H1 (cell line): ENCODE measurements at regions not wholly inside any gene's neighbourhood (a gene's known extent, or its start where the extent isn't known, plus 50 kb on each side); places are given as distances from the start of the nearest gene placed in this dataset.

ENCODE experiments used
- CTCF ChIA-PET: fragments of 300-600 bp; sonication (Branson Sonifier 250); formaldehyde crosslinking; loops from one replicate; lab custom pipeline; 2021; ENCODE audit not compliant: partially characterized antibody; lab: Charles Lee
- POLR2A ChIA-PET: fragments of 300-600 bp; sonication (Branson Sonifier 250); formaldehyde crosslinking; loops from one replicate; lab custom pipeline; 2021; ENCODE audit warnings: inconsistent platforms; ENCODE audit not compliant: partially characterized antibody; lab: Charles Lee
- DNase-seq, 2 experiments: peaks; one replicate each; pipeline versions ENCODE4 v3.0.0 to v3.0.0-alpha.2; 2010 to 2022; ENCODE audit warnings: low spot score in 2 of 2, low read depth in 1 of 2, mixed read lengths in 1 of 2
- FAIRE-seq: peaks from 2 replicates; lab custom pipeline; 2011; peaks lifted over from hg19 to GRCh38; lab: Jason Lieb, UNC
- H2AFZ ChIP-seq: 2 replicates; pipeline ENCODE4 v1.8.1; 2012; ENCODE audit warnings: low read length, inconsistent platforms
- H2AK5ac ChIP-seq: 2 replicates; pipeline ENCODE4 v1.6.1; 2013; ENCODE audit warnings: low read depth, low read length
- H2BK120ac ChIP-seq: replicated peaks from 2 replicates; pipeline ENCODE3; 2013; ENCODE audit warnings: low read depth, low read length, inconsistent platforms
- H2BK12ac ChIP-seq: 2 replicates; pipeline ENCODE4 v1.6.1; 2013; ENCODE audit warnings: low read depth, low read length
- H2BK15ac ChIP-seq: 2 replicates; pipeline ENCODE4 v1.6.1; 2013; ENCODE audit warnings: low read length
- H2BK20ac ChIP-seq: 2 replicates; pipeline ENCODE4 v1.6.1; 2013; ENCODE audit warnings: low read length
- H2BK5ac ChIP-seq: 2 replicates; pipeline ENCODE4 v1.6.1; 2013; ENCODE audit warnings: low read depth, low read length
- H3K14ac ChIP-seq: 2 replicates; pipeline ENCODE4 v1.6.1; 2013; ENCODE audit warnings: inconsistent platforms; ENCODE audit not compliant: insufficient read length
- H3K18ac ChIP-seq: 2 replicates; pipeline ENCODE4 v1.6.1; 2013; ENCODE audit warnings: low read length; ENCODE audit errors: extremely low read depth
- H3K23ac ChIP-seq: 2 replicates; pipeline ENCODE4 v1.6.1; 2013; ENCODE audit warnings: inconsistent platforms; ENCODE audit not compliant: insufficient read length
- H3K23me2 ChIP-seq: 2 replicates; pipeline ENCODE4 v1.6.1; 2013; ENCODE audit warnings: low read depth, low read length
- H3K27ac ChIP-seq: 2 replicates; pipeline ENCODE4 v1.6.1; 2011; ENCODE audit warnings: low read depth, low read length, inconsistent platforms
- H3K27me3 ChIP-seq, 4 experiments: replicated peaks in 1 of 4; 1 replicate in 1 of 4; 2 replicates in 3 of 4; pipeline versions ENCODE4 v1.6.1 to v1.8.1; 2011 to 2013; ENCODE audit warnings: low read length in 3 of 4, mild to moderate bottlenecking in 3 of 4, inconsistent platforms in 2 of 4, mixed read lengths in 2 of 4, moderate library complexity in 1 of 4; ENCODE audit not compliant: control insufficient read depth in 3 of 4, insufficient read depth in 3 of 4; ENCODE audit errors: extremely low read depth in 1 of 4
- H3K36me3 ChIP-seq, 4 experiments: 2 replicates each; pipeline versions ENCODE4 v1.6.1 to v1.8.1; 2011 to 2013; ENCODE audit warnings: mild to moderate bottlenecking in 4 of 4, low read length in 3 of 4, moderate library complexity in 2 of 4, control low read depth in 1 of 4, inconsistent platforms in 1 of 4; ENCODE audit not compliant: insufficient read depth in 4 of 4, control insufficient read depth in 2 of 4
- H3K4ac ChIP-seq: replicated peaks from 2 replicates; pipeline ENCODE3; 2013; ENCODE audit warnings: low read length, low read depth, mixed read lengths, inconsistent platforms; ENCODE audit not compliant: insufficient read length
- H3K4me1 ChIP-seq, 4 experiments: replicated peaks in 1 of 4; 1 replicate in 1 of 4; 2 replicates in 3 of 4; pipeline versions ENCODE4 v1.6.1 to v1.8.1; 2011 to 2013; ENCODE audit warnings: low read length in 3 of 4, inconsistent platforms in 2 of 4, mixed read lengths in 1 of 4; ENCODE audit not compliant: insufficient read depth in 4 of 4, control insufficient read depth in 3 of 4
- H3K4me2 ChIP-seq, 2 experiments: 2 replicates each; pipeline versions ENCODE4 v1.6.1 to v1.8.1; 2011 to 2013; ENCODE audit warnings: low read depth in 2 of 2, low read length in 2 of 2, control low read depth in 1 of 2, inconsistent platforms in 1 of 2, mild to moderate bottlenecking in 1 of 2; ENCODE audit not compliant: insufficient read depth in 1 of 2
- H3K4me3 ChIP-seq, 4 experiments: fragments of 200-600, 300-600 bp in 1 of 4; sonication (generic), shearing (Covaris generic), sonication (Bioruptor Twin) in 1 of 4; 2 replicates each; pipeline versions ENCODE4 v1.5.1 to v1.8.1; 2011 to 2016; ENCODE audit warnings: low read length in 4 of 4, low read depth in 3 of 4, control low read depth in 2 of 4, inconsistent platforms in 2 of 4, mild to moderate bottlenecking in 2 of 4, mixed read lengths in 1 of 4, moderate library complexity in 1 of 4; ENCODE audit not compliant: insufficient read depth in 2 of 4; ENCODE audit errors: extremely low read depth in 1 of 4
- H3K56ac ChIP-seq: replicated peaks from 2 replicates; pipeline ENCODE3; 2013; ENCODE audit warnings: low read depth, mild to moderate bottlenecking, mixed read lengths, low read length, inconsistent platforms; ENCODE audit not compliant: insufficient read length
- H3K79me1 ChIP-seq: 2 replicates; pipeline ENCODE4 v1.6.1; 2013; ENCODE audit warnings: low read depth, low read length, control low read depth
- H3K79me2 ChIP-seq, 2 experiments: 2 replicates each; pipeline versions ENCODE4 v1.6.1 to v1.8.1; 2012 to 2013; ENCODE audit warnings: low read length in 2 of 2, mild to moderate bottlenecking in 2 of 2, inconsistent platforms in 1 of 2; ENCODE audit not compliant: insufficient read depth in 2 of 2, control insufficient read depth in 1 of 2
- H3K9ac ChIP-seq, 4 experiments: replicated peaks in 1 of 4; 1 replicate in 1 of 4; 2 replicates in 3 of 4; pipeline versions ENCODE4 v1.6.1 to v1.8.1; 2011 to 2013; ENCODE audit warnings: low read depth in 3 of 4, low read length in 3 of 4, control low read depth in 2 of 4, mild to moderate bottlenecking in 2 of 4, moderate library complexity in 2 of 4, inconsistent platforms in 1 of 4; ENCODE audit errors: extremely low read depth in 1 of 4
- H3K9me3 ChIP-seq, 2 experiments: 2 replicates each; pipeline versions ENCODE4 v1.6.1 to v1.8.1; 2012 to 2013; ENCODE audit warnings: mild to moderate bottlenecking in 2 of 2, moderate library complexity in 2 of 2, control low read depth in 1 of 2, inconsistent platforms in 1 of 2, low read depth in 1 of 2, low read length in 1 of 2, mixed read lengths in 1 of 2; ENCODE audit not compliant: insufficient read depth in 2 of 2
- H4K20me1 ChIP-seq, 2 experiments: replicated peaks in 1 of 2; 2 replicates each; pipeline versions ENCODE3 to v1.8.1; 2011 to 2013; ENCODE audit warnings: inconsistent platforms in 2 of 2, low read length in 2 of 2, mild to moderate bottlenecking in 1 of 2; ENCODE audit not compliant: insufficient read depth in 2 of 2, control insufficient read depth in 1 of 2
- H4K5ac ChIP-seq: 2 replicates; pipeline ENCODE4 v1.6.1; 2013; ENCODE audit warnings: low read length, low read depth, mixed read lengths, inconsistent platforms; ENCODE audit not compliant: insufficient read length
- H4K8ac ChIP-seq: 2 replicates; pipeline ENCODE4 v1.8.0; 2013; ENCODE audit warnings: mild to moderate bottlenecking, moderate library complexity, low read length, inconsistent platforms; ENCODE audit not compliant: insufficient read depth; ENCODE audit errors: extremely low read depth
- H4K91ac ChIP-seq: replicated peaks from 2 replicates; pipeline ENCODE3; 2013; ENCODE audit warnings: low read length, mixed read lengths, inconsistent platforms; ENCODE audit not compliant: insufficient read length
- BACH1 ChIP-seq: IDR thresholded peaks from 2 replicates; pipeline ENCODE4 v1.6.1; 2012; ENCODE audit warnings: low read length, improper control_type of control experiment
- SP1 ChIP-seq: IDR thresholded peaks from 2 replicates; pipeline ENCODE4 v1.6.1; 2011; ENCODE audit warnings: low read depth, low read length
- USF2 ChIP-seq: IDR thresholded peaks from 2 replicates; pipeline ENCODE4 v1.6.1; 2011; ENCODE audit warnings: low read length, improper control_type of control experiment
- YY1 ChIP-seq: IDR thresholded peaks from 2 replicates; pipeline ENCODE4 v1.6.1; 2011; ENCODE audit warnings: low read depth, mild to moderate bottlenecking, low read length
- WGBS, 2 experiments: shearing (Covaris generic) in 1 of 2; methylation state at CpG; one replicate each; pipeline versions ENCODE4 v1.1.6 to v1.1.7; 2013 to 2015; ENCODE audit warnings: low lambda C conversion rate in 2 of 2, mixed read lengths in 2 of 2, inconsistent platforms in 1 of 2, low coverage in 1 of 2, missing lambda C conversion rate in 1 of 2; ENCODE audit not compliant: insufficient replicate concordance in 2 of 2, insufficient coverage in 1 of 2, insufficient read length in 1 of 2; ENCODE audit errors: extremely low coverage in 1 of 2, missing lambda C conversion rate in 1 of 2; 5-methylcytosine and 5-hydroxymethylcytosine counted together

GRCh38 chr11:23711981-23712380 lies 784.9 kb upstream of the LUZP2 start:
- H3K23ac ChIP-seq = no peak overlapping the region
- no peaks in the 10 kb centered on the region for H3K79me1 ChIP-seq
- POLR2A ChIA-PET = no interaction called here
- no peak overlapping the region for H2BK15ac ChIP-seq
- peaks cover 0 to 5% of the 10 kb centered on the region in 2 experiments; a peak in 1 of 4 replicates for H3K9me3 ChIP-seq
- H3K27ac ChIP-seq = no peak overlapping the region
- peak overlapping the region in 1 of 2 experiments; percentile 28; a peak in 1 of 4 replicates for H3K4me2 ChIP-seq
- DNase-seq = no peak
- H2AK5ac ChIP-seq = no peak overlapping the region
- H3K18ac ChIP-seq = no peak overlapping the region
- FAIRE-seq = no peak
- 69% methylated on average over 1 of the region's 1 CpG; no CpG with 5 or more reads in 1 of the 2 experiments for WGBS, 2 experiments
- TF ChIP-seq YY1 = no peak
- no peak for TF ChIP-seq BACH1
- no peak for TF ChIP-seq SP1
- no peak for TF ChIP-seq USF2
- H3K4me3 ChIP-seq = no peak overlapping the region
- CTCF ChIA-PET = no interaction called here
- no peak overlapping the region for H2BK5ac ChIP-seq
- no peak overlapping the region for H3K4ac ChIP-seq
- no peaks in the 10 kb centered on the region for H4K20me1 ChIP-seq
- no peaks in the 10 kb centered on the region; a peak in 1 of 7 replicates for H3K4me1 ChIP-seq
- no peaks in the 10 kb centered on the region for H3K79me2 ChIP-seq
- no peak overlapping the region for H2BK20ac ChIP-seq
- no peak overlapping the region for H4K8ac ChIP-seq
- no peaks in the 10 kb centered on the region; the same call in 1 of the 2 replicates for H3K23me2 ChIP-seq
- no peaks in the 10 kb centered on the region for H3K36me3 ChIP-seq
- H4K91ac ChIP-seq = no peak overlapping the region
- H3K56ac ChIP-seq = no peak overlapping the region
- no peak overlapping the region for H3K14ac ChIP-seq
- no peak overlapping the region for H2BK120ac ChIP-seq
- no peaks in the 10 kb centered on the region for H3K27me3 ChIP-seq
- no peak overlapping the region for H2AFZ ChIP-seq
- no peak overlapping the region for H4K5ac ChIP-seq
- H3K9ac ChIP-seq = no peak overlapping the region
- no peak overlapping the region for H2BK12ac ChIP-seq
